KOPT-K1 (cell line): ENCODE measurements at regions not wholly inside any gene's neighbourhood (a gene's known extent, or its start where the extent isn't known, plus 50 kb on each side); places are given as distances from the start of the nearest gene placed in this dataset.
A peak's percentile ranks its signal among the peaks of the same experiment; 100 is the strongest.
"Not testable (repeated sequence)": the region's sequence is repeated elsewhere in the genome, so short reads cannot be mapped to it uniquely, and the experiment has no call there.

Experiments used
- H3K27ac ChIP-seq: fragments of 200-600 bp; sonication (generic); 2 replicates; pipeline ENCODE4 v1.5.1; 2016; ENCODE audit warnings: antibody characterized with exemption, mild to moderate bottlenecking, low read depth, low read length; ENCODE audit not compliant: poor library complexity, severe bottlenecking
- H3K36me3 ChIP-seq: fragments of 200-600 bp; sonication (generic); 2 replicates; pipeline ENCODE4 v1.5.1; 2017; ENCODE audit warnings: antibody characterized with exemption, mild to moderate bottlenecking, low read length, moderate library complexity; ENCODE audit not compliant: insufficient read depth
- H3K9me3 ChIP-seq: fragments of 200-600 bp; sonication (generic); 2 replicates; pipeline ENCODE4 v1.5.1; 2017; ENCODE audit warnings: antibody characterized with exemption, low read length, mild to moderate bottlenecking; ENCODE audit not compliant: insufficient read depth, poor library complexity, severe bottlenecking

DNA sequence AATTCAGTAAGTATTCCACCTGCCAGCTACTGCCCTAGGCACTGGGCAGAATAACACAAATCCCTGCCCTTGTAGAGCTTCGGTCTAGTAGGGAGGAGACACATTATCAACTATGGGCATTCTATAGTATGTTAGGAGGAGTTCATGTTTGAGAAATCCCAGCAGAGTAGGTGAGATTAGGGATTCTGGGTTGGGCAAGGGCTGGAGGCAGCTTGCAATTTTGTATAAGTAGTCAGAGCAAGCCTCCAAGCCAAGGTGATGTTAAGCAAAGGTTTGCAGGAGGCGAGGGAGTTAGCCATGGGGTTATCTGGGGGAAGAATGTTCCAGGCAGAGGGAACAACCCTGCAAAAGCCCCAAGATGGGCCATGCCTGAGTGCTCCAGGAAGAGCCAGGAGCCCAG, 187.9 kb upstream of the HS6ST1 start:
- Histone ChIP-seq H3K27ac (peak overlapping the region; percentile 83), H3K9me3 (no peaks in the 10 kb centered on the region), H3K36me3 (no peaks in the 10 kb centered on the region)

DNA sequence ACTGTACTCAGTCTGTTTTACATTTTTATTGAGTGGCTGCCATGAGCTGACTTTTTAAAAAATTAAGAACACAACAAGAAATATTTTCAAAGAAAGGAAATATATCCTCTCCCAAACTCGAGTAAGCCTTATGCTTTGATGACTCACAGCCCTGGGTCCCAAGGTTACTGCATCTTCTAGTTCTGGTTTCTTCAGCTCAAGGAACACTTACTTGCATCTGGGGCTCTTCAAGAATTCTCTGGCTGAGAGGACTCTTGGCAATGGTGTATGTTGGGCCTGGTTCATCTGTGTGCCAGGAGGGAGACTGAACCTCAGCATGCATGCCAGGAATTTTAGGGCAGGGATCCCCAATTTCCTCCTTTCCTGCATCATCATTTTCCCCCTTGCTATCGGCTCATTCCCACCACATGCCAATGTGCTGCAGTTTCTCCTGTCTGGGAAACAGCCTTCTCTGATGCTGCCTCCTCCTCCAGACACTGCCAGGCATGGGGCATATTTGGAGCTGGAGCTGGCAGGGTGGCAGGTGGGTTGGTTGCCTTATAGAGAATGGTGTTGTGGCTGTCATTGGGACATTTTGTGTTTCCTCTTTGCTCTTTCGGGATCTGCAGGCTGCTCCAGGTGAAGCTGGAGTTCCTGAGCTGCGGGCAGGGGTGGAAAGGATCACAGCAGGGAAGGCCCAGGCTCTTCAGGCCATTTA, 192.2 kb upstream of the HS6ST1 start:
- no peak overlapping the region for H3K27ac ChIP-seq
- no peaks in the 10 kb centered on the region for H3K36me3 ChIP-seq
- H3K9me3 ChIP-seq: no peaks in the 10 kb centered on the region

DNA sequence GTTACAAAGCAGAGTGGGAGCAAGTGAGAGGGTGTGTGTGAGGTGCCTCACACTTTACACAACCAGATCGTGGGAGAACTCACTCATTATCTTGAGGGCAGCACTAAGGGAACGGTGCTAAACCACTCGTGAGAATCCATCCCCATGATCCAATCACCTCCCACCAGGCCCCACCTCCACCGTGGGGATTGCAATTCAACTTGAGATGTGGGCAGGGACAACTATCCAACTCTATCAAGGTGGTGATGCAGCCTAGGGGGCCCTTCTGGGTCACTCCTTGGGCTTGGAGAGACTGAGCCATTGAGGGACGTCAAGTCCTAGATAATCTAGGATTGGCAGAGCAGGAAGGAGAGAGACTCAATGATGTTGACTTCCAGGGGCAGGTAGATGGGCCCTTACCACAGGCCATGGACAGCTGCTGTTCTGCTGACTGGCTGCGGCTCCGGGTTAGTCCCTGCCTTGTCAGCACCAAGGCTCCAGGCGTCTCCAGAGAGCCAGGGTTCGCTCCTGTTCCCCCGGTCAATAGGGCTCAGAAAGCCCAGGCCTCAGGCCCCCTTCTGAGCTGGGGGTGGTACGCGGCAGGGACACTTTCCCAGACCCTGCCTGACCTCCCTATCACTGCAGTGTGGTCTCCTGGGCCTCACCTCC, 193.2 kb upstream of the HS6ST1 start:
- Histone ChIP-seq H3K27ac (no peak overlapping the region), H3K9me3 (no peaks in the 10 kb centered on the region), H3K36me3 (no peaks in the 10 kb centered on the region)

DNA sequence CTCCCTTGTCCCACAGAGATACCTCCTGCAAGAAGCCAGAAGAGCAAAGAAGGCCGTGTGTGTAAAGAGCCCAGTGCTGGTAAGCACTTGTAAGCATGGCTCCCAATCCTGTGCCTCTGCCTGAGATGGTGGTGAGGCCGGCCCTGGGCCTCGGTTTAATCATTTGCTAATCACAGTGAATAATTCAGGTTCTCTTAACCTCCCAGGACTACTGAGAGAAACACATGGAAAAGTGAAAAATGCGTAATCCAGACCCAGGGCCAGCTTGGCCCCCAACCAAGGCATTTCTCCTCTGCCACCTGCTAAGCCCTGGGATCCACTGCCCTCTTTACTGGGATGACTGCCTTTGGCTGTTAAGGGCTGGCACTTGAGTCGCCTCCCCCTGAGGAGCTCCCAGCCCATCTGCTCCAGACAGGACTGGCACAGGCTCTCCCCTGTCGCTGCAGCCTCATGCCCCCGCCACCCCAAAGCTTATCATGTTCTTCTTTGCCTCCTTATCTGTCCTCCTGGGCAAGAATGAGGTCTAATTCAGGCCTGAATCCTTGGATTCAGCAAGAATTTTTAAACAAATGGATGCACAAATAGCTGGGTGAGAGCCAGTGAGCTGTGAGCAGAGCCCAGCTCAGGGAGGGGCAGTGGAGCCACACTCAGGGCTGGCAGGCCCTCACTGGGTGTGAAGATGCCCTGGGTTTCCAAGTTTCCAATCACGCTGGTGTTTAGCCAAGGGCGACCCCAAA, 193.9 kb upstream of the HS6ST1 start:
- Histone ChIP-seq H3K27ac (no peak overlapping the region), H3K9me3 (no peaks in the 10 kb centered on the region), H3K36me3 (no peaks in the 10 kb centered on the region)

DNA sequence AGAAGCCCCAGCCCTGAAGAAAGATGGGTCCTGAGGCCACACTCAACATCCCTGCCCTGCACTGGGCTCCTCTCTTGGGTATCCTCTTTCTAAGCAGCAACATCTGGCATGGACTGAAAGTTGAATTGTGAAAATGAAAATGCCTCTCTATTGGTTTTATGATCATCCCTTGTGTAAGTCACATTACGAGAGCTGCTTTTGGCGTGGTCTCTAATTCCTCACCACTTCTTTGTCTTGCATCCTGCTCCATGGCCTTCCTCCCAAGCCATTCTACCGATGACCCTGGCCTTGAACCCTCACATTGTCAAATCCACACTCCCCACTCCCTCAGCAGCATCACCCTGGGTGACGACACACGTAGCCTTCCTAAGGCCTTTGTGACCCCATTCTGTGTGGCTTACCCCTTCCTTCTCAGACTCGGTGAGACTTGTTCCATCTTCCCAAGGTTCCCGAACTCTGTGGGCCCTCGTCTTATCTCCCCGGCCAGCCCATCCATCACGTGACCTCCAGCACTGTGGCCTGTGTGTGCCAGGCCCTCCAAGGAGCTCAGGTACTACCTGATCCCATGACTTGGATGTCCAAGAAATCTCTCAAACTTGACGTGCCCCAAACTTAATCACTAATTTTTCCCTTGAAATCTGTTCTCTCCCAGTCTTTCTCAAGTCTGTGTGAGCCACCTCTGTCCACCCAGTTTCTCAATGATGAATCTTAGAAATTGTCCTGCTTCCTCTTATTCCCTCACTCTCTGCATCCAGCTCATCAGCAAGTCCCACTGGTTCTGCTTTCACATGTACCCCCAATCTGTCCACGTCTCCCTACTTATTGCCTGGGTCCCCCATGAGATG, 194.7 kb upstream of the HS6ST1 start:
- peak overlapping the region; percentile 22 for H3K27ac ChIP-seq
- H3K36me3 ChIP-seq: no peaks in the 10 kb centered on the region
- no peaks in the 10 kb centered on the region for H3K9me3 ChIP-seq

DNA sequence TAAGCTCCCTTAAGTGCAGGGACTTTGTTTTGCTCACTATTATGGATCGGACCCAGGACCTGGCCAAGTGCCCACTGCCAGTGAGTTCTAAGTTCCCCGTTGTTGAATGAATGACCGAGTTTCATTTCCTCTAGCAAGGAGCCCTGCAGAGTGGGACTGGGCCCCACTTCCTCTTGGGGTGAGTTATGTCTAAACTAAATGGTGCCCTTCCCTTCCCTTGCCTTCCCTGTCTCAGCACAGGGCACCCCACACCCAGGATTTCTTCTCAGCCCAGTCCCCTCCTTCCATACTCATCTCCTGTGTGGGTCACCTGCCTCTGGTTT, 195.3 kb upstream of the HS6ST1 start:
- no peaks in the 10 kb centered on the region for H3K36me3 ChIP-seq
- H3K9me3 ChIP-seq: no peaks in the 10 kb centered on the region
- H3K27ac ChIP-seq: peak overlapping the region; percentile 22

DNA sequence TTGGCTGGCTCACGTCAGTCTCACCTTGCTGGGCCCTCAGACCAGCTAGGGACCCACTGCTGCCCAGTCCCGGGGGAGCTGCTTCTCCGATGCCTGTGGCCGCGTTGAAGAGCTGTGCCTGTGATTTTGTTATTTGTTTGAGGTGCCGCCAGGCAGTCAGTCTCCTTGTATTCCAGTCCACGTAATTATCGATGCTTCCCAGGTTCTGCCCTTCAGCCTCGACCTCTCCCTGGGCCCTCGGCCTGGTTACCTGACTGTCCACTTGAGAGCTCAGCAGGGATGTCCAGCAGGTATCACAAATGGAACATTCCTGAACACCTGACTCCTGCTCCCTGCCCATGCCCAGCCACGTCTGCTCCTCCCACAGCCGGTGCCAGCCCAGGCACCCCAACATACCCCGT, 195.9 kb upstream of the HS6ST1 start:
- Histone ChIP-seq H3K27ac (no peak overlapping the region), H3K9me3 (no peaks in the 10 kb centered on the region), H3K36me3 (no peaks in the 10 kb centered on the region)

GRCh38 chr2:128516938-128517337, 198.3 kb upstream of the HS6ST1 start:
- Histone ChIP-seq H3K27ac (no peak overlapping the region), H3K36me3 (no peaks in the 10 kb centered on the region), H3K9me3 (no peaks in the 10 kb centered on the region)

DNA sequence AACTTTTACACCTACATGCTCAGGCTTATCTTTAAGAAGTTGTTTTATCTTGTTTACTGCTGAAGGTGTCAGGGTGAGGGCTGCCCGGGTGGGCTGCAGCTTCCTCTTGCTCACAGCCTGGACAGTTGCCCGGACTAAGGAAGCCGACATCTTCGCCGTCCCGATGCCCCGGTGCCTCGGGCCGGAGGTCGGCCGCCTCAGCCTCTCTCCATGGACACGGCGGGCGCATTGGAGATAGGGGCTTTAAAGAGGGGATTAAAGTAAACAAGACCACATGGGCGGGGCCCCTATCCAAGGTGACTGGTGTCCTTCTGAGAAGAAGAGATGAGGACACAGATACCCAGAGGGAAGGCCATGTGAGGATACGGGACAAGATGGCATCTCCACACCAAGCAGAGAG, 200.4 kb upstream of the HS6ST1 start:
- not testable (repeated sequence) for H3K36me3 ChIP-seq, H3K9me3 ChIP-seq, H3K27ac ChIP-seq

DNA sequence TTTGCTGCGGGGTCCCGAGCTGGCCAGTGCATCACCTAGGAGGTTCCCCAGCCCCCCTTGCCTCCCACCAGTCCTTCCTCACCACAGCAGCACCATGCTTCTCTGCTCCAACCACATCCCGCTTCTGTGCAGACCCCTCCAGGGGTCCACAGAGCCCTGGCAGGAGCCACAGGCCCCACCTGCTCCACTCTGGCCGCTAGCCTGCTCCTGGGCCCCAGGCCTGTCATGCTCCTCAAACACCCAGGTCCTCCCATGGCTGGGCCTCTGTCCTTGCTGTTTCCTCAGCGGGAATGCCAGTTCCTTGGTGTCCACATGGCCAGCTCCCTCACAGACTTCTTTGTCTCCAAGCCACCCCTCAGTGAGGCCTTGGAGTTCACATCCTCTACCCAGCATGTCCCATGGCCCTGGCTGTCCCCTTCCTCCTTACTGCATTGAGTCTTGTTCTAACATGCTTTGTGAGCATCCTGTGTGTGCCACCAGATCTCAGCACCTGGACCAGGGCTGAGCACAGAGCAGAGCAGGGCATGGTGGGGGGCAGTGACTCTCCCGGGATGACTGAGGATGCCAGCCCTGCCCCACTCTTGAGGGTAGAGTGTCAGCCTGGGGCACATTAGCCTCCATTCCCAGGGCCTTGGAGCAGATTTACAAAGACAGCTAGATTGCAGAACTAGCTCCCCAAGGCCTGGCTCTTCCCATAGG, 201.0 kb upstream of the HS6ST1 start:
- Histone ChIP-seq H3K27ac (peak overlapping the region; percentile 39), H3K36me3 (no peaks in the 10 kb centered on the region), H3K9me3 (no peaks in the 10 kb centered on the region)

GRCh38 chr2:128520340-128520739, 201.7 kb upstream of the HS6ST1 start:
- Histone ChIP-seq H3K9me3 (no peaks in the 10 kb centered on the region), H3K36me3 (no peaks in the 10 kb centered on the region), H3K27ac (peak overlapping the region; percentile 39)

GRCh38 chr2:128520791-128521190, 202.1 kb upstream of the HS6ST1 start:
- Histone ChIP-seq H3K9me3 (no peaks in the 10 kb centered on the region), H3K36me3 (no peaks in the 10 kb centered on the region), H3K27ac (peak overlapping the region; percentile 39)

- Histone ChIP-seq H3K27ac (peak overlapping the region; percentile 39), H3K36me3 (no peaks in the 10 kb centered on the region), H3K9me3 (no peaks in the 10 kb centered on the region)
These were observed 202.8 kb upstream of the HS6ST1 start for GRCh38 chr2:128521482-128521881.

DNA sequence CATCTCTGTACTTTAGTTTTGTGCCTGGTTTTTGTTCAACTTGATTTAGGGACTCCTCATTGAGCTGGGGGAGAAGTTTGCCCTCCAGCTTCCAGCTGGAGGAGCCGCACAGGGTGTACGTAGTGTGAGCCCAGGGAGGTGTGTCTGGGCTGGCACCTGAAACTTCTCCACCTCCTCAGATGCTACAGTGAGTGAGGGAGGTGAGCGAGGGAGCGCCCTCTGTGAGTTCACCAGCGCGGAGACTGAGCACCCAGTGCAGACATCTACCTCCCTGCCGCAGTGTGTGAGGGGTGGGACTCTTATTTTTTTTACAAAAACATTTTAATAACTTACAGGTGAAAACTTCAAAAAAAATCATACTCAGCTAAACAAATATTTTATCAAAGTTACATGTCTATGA, 204.2 kb upstream of the HS6ST1 start:
- Histone ChIP-seq H3K27ac (peak overlapping the region; percentile 39), H3K36me3 (no peaks in the 10 kb centered on the region), H3K9me3 (no peaks in the 10 kb centered on the region)
